IPS-18a (cell line): ENCODE measurements at regions not wholly inside any gene's neighbourhood (a gene's known extent, or its start where the extent isn't known, plus 50 kb on each side); places are given as distances from the start of the nearest gene placed in this dataset.

Experiments used
- H3K27ac ChIP-seq: one replicate; pipeline ENCODE4 v1.5.1; 2013; ENCODE audit warnings: low read length
- H3K27me3 ChIP-seq: one replicate; pipeline ENCODE4 v1.6.1; 2013; ENCODE audit warnings: mild to moderate bottlenecking, low read length; ENCODE audit not compliant: control insufficient read depth, insufficient read depth
- H3K36me3 ChIP-seq: one replicate; pipeline ENCODE4 v1.6.1; 2013; ENCODE audit warnings: low read depth, low read length; ENCODE audit not compliant: control insufficient read depth
- H3K4me1 ChIP-seq: one replicate; pipeline ENCODE4 v1.6.1; 2013; ENCODE audit warnings: low read depth, low read length; ENCODE audit not compliant: control insufficient read depth
- H3K4me3 ChIP-seq: one replicate; pipeline ENCODE4 v1.5.1; 2013; ENCODE audit warnings: low read length
- H3K9ac ChIP-seq: one replicate; pipeline ENCODE4 v1.6.1; 2013; ENCODE audit warnings: mild to moderate bottlenecking, low read length, moderate library complexity
- H3K9me3 ChIP-seq: one replicate; pipeline ENCODE4 v1.6.1; 2013; ENCODE audit warnings: low read depth, low read length; ENCODE audit not compliant: control insufficient read depth

GRCh38 chr16:6446370-6446769 is 886.3 kb upstream of the RBFOX1 start:
- H3K27me3 ChIP-seq = no peaks in the 10 kb centered on the region
- H3K4me3 ChIP-seq = no peak overlapping the region
- no peak overlapping the region for H3K9ac ChIP-seq
- no peak overlapping the region for H3K27ac ChIP-seq
- no peaks in the 10 kb centered on the region for H3K4me1 ChIP-seq
- no peaks in the 10 kb centered on the region for H3K36me3 ChIP-seq
- no peaks in the 10 kb centered on the region for H3K9me3 ChIP-seq

GRCh38 chr16:6439129-6439528 is 893.5 kb upstream of the RBFOX1 start:
- Histone ChIP-seq H3K4me1 (no peaks in the 10 kb centered on the region), H3K27ac (no peak overlapping the region), H3K9me3 (no peaks in the 10 kb centered on the region), H3K27me3 (no peaks in the 10 kb centered on the region), H3K9ac (no peak overlapping the region), H3K4me3 (no peak overlapping the region), H3K36me3 (no peaks in the 10 kb centered on the region)

- Histone ChIP-seq H3K27me3 (no peaks in the 10 kb centered on the region), H3K4me3 (no peak overlapping the region), H3K27ac (no peak overlapping the region), H3K4me1 (no peaks in the 10 kb centered on the region), H3K36me3 (no peaks in the 10 kb centered on the region), H3K9ac (no peak overlapping the region), H3K9me3 (no peaks in the 10 kb centered on the region)
Measured at GRCh38 chr16:6428861-6429260, 903.8 kb upstream of the RBFOX1 start.

DNA sequence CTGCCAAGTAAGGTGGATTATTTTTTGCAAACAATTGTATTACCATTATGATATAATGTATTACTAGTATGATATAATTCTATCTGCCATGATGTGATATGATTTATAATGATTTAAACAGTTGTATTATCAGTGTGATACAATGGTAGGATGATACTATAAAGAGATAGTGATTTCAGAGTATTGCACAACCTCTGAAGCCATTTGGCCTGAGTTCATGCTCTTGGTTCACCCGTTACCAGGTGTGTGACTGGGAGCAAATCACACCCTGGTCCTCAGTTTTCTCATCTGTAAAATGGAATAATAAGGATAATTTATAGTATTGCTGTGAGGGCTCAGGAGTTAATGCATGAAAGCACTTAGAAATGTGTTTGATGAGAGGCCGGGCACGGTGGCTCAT is 905.0 kb upstream of the RBFOX1 start:
- H3K4me3 ChIP-seq = no peak overlapping the region
- H3K27ac ChIP-seq = no peak overlapping the region
- H3K9ac ChIP-seq = no peak overlapping the region
- H3K4me1 ChIP-seq = no peaks in the 10 kb centered on the region
- H3K27me3 ChIP-seq = no peaks in the 10 kb centered on the region
- H3K36me3 ChIP-seq = no peaks in the 10 kb centered on the region
- H3K9me3 ChIP-seq = no peaks in the 10 kb centered on the region

- Histone ChIP-seq H3K27ac (no peak overlapping the region), H3K4me3 (no peak overlapping the region), H3K9me3 (no peaks in the 10 kb centered on the region), H3K27me3 (no peaks in the 10 kb centered on the region), H3K4me1 (no peaks in the 10 kb centered on the region), H3K9ac (no peak overlapping the region), H3K36me3 (no peaks in the 10 kb centered on the region)
Measured at GRCh38 chr16:6407596-6407995, 925.0 kb upstream of the RBFOX1 start.

DNA sequence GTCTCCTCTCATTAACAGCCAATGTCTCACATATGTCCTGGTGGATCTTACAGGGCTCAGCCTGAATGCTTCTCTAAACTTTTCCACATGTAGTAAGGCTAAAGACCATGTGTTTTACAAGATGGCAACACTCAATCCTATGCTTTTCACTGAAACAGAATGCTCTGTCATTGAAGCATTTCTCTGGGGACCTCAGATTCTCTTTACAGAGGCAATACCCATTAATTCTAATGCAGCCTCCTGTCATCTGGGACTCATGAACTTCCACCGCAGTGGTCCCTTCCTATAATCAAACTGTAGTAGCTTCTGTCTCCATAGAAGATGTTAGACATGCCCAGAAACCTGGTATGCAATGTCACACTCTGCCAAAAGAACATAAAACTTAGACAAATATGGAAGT is 926.6 kb upstream of the RBFOX1 start:
- Histone ChIP-seq H3K36me3 (no peaks in the 10 kb centered on the region), H3K9me3 (no peaks in the 10 kb centered on the region), H3K4me1 (no peaks in the 10 kb centered on the region), H3K27ac (no peak overlapping the region), H3K9ac (no peak overlapping the region), H3K4me3 (no peak overlapping the region), H3K27me3 (no peaks in the 10 kb centered on the region)

GRCh38 chr16:6382924-6383459 is 949.7 kb upstream of the RBFOX1 start:
- no peak overlapping the region for H3K4me3 ChIP-seq
- H3K9ac ChIP-seq = no peak overlapping the region
- H3K27me3 ChIP-seq = no peaks in the 10 kb centered on the region
- H3K27ac ChIP-seq = no peak overlapping the region
- H3K4me1 ChIP-seq = no peaks in the 10 kb centered on the region
- no peaks in the 10 kb centered on the region for H3K36me3 ChIP-seq
- no peaks in the 10 kb centered on the region for H3K9me3 ChIP-seq

- H3K27ac ChIP-seq = no peak overlapping the region
Measured at GRCh38 chr16:6381896-6382295, 950.7 kb upstream of the RBFOX1 start.

GRCh38 chr16:6377956-6378355 is 954.7 kb upstream of the RBFOX1 start:
- Histone ChIP-seq H3K36me3 (no peaks in the 10 kb centered on the region), H3K9ac (no peak overlapping the region), H3K9me3 (no peaks in the 10 kb centered on the region), H3K4me3 (no peak overlapping the region), H3K27ac (no peak overlapping the region), H3K27me3 (no peaks in the 10 kb centered on the region), H3K4me1 (peaks cover 28% of the 10 kb centered on the region)

More at GRCh38 chr16:6381896-6382295, 950.7 kb upstream of the RBFOX1 start:
- H3K4me1 ChIP-seq = no peaks in the 10 kb centered on the region
- no peaks in the 10 kb centered on the region for H3K27me3 ChIP-seq
- H3K9ac ChIP-seq = no peak overlapping the region
- H3K4me3 ChIP-seq = no peak overlapping the region
- H3K9me3 ChIP-seq = no peaks in the 10 kb centered on the region
- no peaks in the 10 kb centered on the region for H3K36me3 ChIP-seq

DNA sequence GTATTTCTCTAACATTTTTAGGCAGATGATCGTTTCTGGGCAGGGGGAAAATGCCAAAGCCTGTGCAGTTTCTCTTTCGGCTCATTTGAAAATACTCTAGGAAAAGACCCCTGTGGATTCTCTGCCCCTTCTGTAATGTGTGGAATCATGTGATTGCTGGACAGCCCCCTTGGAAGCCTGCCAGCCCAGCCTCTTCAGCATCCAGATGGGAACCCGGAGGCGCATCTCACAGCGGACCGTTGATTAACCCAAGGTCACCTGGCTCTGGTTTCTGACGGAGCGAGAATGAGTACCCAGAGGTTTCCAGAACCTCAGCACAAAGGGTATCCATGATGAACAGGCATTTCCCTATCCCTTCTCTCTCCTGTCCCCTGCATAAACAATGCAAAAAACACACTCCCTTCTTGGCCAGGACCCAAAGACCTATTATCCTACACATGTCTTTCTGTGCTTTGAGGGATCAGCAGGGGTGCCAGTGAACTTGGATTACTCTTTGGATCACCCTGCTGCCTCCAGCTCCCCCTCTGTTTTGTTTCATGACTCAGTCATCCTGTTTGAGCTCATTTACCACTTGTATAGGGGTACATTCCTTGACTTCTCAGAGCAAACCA is 957.1 kb upstream of the RBFOX1 start:
- peaks cover 28% of the 10 kb centered on the region for H3K4me1 ChIP-seq
- H3K27ac ChIP-seq = no peak overlapping the region
- no peaks in the 10 kb centered on the region for H3K36me3 ChIP-seq
- H3K9ac ChIP-seq = no peak overlapping the region
- H3K27me3 ChIP-seq = no peaks in the 10 kb centered on the region
- no peaks in the 10 kb centered on the region for H3K9me3 ChIP-seq
- H3K4me3 ChIP-seq = no peak overlapping the region

- Histone ChIP-seq H3K4me1 (peaks cover 28% of the 10 kb centered on the region), H3K27me3 (no peaks in the 10 kb centered on the region), H3K9ac (no peak overlapping the region), H3K4me3 (no peak overlapping the region), H3K36me3 (no peaks in the 10 kb centered on the region), H3K27ac (no peak overlapping the region), H3K9me3 (no peaks in the 10 kb centered on the region)
Measured at GRCh38 chr16:6374821-6375220, 957.8 kb upstream of the RBFOX1 start.

- Histone ChIP-seq H3K27ac (no peak overlapping the region), H3K36me3 (no peaks in the 10 kb centered on the region), H3K4me1 (no peaks in the 10 kb centered on the region), H3K9me3 (no peaks in the 10 kb centered on the region), H3K4me3 (no peak overlapping the region), H3K27me3 (no peaks in the 10 kb centered on the region), H3K9ac (no peak overlapping the region)
Measured at GRCh38 chr16:6364846-6365245, 967.8 kb upstream of the RBFOX1 start.
